ENCODE measurements at regions not wholly inside any gene's neighbourhood (a gene's known extent, or its start where the extent isn't known, plus 50 kb on each side); places are given as distances from the start of the nearest gene placed in this dataset.

GRCh38 chr1:86233403-86233802, 76.8 kb upstream of the COL24A1 start:
- TF ChIP-seq ELF4 (IDR thresholded peaks at IDR 0.05), result no peak
- TF ChIP-seq ZNF384 (IDR thresholded peaks at IDR 0.05), result no peak
- no peak for TF ChIP-seq SUZ12 (IDR thresholded peaks at IDR 0.05)
- no peak for TF ChIP-seq ARNT (IDR thresholded peaks at IDR 0.05)
- no peak for TF ChIP-seq TARDBP (IDR thresholded peaks at IDR 0.05)
- TF ChIP-seq SP1 (IDR thresholded peaks at IDR 0.05), result no peak
- TF ChIP-seq HDGF (IDR thresholded peaks at IDR 0.05; ENCODE audit: borderline replicate concordance), result no peak
- no peak for TF ChIP-seq FOXA1 (IDR thresholded peaks at IDR 0.05)
- no peak for TF ChIP-seq NFRKB (IDR thresholded peaks at IDR 0.05)
- no peak for TF ChIP-seq FOXM1 (IDR thresholded peaks at IDR 0.05; ENCODE audit: borderline replicate concordance)
- no peak for TF ChIP-seq L3MBTL2 (conservative IDR thresholded peaks at IDR 0.05)
- TF ChIP-seq FOXK2 (IDR thresholded peaks at IDR 0.05), result no peak
- TF ChIP-seq BHLHE40 (IDR thresholded peaks at IDR 0.05; ENCODE audit: borderline replicate concordance), result no peak

All from HEK293T (cell line).